Dermis blood vessel endothelial cell (primary cell): ENCODE measurements at regions not wholly inside any gene's neighbourhood (a gene's known extent, or its start where the extent isn't known, plus 50 kb on each side); places are given as distances from the start of the nearest gene placed in this dataset.
"Not testable (repeated sequence)": the region's sequence is repeated elsewhere in the genome, so short reads cannot be mapped to it uniquely, and the experiment has no call there.

Experiments
- DNase-seq: peaks from one replicate; pipeline ENCODE4 v3.0.0; 2010

DNA sequence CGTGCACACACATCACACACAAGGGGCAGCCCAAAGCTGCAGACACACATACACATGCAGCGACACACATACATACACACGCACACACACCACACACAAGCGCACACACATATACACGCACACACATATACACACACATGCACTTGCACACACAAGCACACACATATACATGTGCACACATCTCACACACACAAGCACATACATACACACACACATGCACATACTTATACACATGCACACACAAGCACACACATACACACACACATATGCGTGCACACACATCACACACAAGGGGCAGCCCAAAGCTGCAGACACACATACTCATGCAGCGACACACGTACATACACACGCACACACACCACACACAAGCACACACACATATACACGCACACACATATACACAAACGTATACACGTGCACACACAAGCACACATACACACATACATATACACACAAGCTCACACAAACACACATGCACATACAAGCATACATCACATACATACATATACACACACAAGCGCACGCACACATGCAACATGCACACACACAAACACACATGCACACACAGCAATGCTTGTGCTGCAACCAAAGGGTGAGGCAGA, 178.8 kb upstream of the PFKP start:
- DNase-seq = no peak

GRCh38 chr10:2887391-2888070, 179.8 kb upstream of the PFKP start:
- DNase-seq = no peak

- no peak for DNase-seq
Measured at GRCh38 chr10:2886662-2887061, 180.7 kb upstream of the PFKP start.

GRCh38 chr10:2885288-2886278, 181.8 kb upstream of the PFKP start:
- DNase-seq = no peak

DNA sequence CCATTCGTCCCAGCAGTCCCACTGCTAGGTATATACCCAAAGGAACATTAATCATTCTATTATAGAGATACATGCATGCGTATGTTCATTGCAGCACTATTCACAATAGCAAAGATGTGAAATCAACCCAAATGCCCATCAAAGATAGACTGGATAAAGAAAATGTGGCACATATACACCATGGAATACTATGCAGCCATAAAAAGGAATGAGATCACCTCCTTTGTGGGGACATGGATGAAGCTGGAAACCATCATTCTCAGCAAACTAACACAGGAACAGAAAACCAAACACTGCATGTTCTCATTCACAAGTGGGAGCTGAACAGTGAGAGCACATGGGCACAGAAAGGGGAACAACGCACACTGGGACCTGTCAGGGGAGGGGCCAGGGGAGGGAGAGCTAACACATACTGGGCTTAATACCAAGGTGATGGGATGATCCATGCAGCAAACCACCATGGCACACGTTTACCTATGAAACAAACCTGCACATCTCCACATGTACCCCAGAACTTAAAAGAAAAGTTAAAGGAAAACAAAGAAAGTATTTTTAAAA, 183.3 kb upstream of the PFKP start:
- not testable (repeated sequence) for DNase-seq

GRCh38 chr10:2883238-2883637, 184.1 kb upstream of the PFKP start:
- no peak for DNase-seq

- DNase-seq = no peak
Measured at GRCh38 chr10:2882628-2883027, 184.7 kb upstream of the PFKP start.

DNA sequence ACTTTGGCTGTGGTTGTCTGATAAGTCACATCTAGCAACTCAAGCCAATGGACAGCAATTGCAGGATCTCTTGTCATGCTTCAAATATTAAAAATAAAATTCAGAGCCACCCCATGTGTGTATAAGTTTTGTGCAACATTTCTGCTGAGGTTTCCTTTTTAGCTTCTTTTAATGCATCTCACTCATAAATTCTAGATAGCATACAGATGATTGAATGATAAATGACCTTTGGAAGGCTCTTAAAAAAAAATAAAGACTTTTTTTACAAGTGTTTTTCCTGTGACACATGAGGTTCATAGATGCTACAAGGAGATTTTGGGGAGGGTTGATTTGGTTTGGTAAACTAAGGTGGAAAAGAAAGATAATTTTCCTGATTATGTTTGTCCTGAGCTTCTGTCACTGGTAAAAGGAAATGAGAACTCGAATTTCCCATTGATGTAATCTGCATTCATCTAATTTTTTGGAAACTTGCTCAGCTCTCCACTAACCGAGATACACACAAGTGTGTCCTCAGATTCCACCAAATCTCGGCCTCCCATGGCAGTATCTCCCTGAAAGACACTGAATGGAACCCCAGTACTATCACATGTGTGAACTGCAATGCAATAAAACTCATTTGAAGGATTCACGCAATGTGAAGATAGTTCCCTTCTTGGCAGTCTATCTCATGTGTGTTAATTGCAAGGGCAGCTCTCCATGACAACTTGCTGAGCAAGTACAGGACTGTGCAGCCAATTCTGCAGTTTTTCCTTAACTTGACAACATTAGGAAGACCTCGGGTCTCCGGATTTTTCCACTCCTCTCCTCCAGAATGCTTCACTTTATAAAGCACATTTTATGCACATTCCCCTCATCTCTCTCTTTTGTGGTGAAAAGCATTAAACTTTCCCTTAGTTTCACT, 185.4 kb upstream of the PFKP start:
- DNase-seq = no peak

- DNase-seq = not testable (repeated sequence)
Measured at GRCh38 chr10:2880050-2880449, 187.3 kb upstream of the PFKP start.

DNA sequence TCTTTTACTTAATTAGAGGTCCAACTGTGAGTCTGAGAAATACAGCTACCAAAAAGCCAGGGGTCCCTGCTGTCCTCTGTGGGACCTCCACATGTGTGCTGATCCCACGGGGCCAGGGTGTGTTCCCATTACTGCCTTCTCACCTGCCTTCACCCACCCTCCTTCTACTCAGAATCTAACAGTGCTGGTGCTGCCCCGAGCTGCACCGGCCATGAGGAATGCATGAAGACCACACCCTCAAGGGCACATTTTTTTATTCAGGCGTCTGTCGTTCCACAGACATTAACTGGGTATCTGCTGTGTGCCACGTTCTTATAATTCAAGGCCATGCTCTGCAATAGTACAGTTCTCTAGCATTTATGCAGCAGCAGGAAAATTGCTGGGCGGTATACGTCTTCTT, 188.5 kb upstream of the PFKP start:
- DNase-seq = no peak

GRCh38 chr10:2876032-2876431, 191.3 kb upstream of the PFKP start:
- DNase-seq = no peak

DNA sequence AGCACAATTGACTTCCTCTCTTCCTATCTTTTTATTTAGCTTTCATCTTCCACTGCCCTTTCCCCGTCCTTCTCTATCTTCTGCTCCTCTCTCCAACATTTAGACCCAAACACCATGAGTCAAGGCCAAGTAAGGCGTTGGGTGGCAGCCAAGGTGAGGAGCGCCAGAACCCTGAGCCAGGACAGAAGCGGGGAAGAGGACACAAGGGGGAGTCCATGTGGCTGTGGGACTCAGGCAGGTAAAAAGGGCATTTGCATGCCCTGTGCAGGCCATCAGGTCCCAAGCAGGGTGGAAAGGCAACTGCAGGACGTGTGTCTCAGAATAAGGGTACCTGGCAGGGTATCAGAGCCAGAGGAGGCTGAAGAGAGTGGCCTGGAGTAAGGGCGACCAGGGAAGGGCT, 192.4 kb upstream of the PFKP start:
- no peak for DNase-seq

DNA sequence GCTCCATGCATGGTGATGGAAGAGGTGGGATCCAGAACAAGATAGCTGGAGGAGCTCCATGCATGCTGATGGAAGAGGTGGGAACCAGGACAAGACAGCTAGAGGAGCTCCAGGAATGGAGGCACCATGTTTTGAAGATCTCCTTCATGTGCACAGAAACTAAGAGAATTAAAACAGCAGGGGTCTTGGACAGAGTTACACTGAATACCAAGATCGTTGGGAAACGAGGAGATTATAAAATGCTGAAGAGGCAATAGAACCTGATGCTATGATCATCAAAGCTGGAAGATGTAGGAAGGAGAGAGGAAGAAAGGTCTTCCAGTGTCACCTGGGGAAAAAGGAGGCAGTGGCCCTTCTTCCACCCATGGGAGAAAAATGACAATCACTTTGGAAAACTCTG, 193.6 kb upstream of the PFKP start:
- DNase-seq = no peak

DNA sequence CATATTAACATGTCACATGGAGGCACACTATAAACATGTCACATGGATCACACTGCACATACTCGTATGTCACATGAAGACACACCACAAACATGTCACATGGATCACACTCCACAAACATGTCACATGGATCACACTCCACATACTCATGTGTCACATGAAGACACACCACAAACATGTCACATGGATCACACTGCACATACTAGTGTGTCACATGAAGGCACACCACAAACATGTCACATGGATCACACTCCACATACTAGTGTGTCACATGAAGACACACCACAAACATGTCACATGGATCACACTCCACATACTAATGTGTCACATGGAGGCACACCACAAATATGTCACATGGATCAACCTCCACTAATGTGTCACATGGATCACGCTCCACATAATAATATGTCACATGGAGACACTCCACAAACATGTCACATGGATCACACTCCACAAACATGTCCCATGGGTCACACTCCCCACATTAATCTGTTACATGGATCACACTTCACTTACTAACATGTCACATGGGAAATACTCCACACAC, 195.6 kb upstream of the PFKP start:
- no peak for DNase-seq

DNA sequence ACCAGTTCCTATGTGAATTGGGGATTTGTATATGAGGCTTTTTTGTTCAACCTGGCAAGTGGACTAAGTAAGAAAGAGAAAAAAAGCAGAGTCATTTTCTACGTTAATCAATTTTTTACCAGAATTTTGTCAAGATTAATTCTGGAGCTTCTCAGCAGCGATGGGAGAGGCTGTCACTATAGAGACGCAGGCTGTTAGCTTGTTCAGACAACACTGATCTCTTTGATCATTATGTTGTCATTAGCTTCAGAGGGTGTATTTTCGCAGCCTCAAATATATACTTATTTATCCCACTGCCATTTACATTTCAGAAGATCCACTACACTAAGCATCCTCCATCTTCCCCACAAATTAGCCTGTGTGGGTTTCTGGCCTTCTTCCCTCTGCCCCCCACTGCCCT, 196.7 kb upstream of the PFKP start:
- no peak for DNase-seq

DNA sequence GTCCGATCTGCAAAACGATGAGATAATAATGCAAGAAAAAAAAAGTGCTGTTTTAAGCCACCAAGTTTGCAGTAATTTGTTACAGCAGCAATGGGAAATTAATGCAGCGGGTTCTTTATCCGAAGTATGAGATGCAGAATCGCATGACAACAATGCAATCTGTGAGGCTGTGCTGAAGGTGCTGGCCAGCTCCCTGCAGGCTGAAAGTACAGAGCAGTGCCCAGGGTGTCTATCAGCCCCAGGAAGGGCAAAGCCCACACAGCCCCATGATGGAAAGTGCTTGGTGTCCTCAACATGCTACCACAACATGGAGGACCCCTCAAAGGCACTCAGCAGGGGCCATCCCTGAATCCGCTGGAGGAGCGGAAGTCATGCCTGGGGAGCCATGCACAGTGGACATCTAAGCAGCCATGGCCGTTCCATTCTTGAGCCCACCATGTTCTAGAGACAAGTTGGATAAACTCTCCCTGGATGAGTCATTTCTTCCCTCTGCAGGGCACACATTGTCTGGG, 199.5 kb upstream of the PFKP start:
- DNase-seq = no peak

- DNase-seq = no peak
Measured at GRCh38 chr10:2866569-2866968, 200.8 kb upstream of the PFKP start.

- DNase-seq = no peak
Measured at GRCh38 chr10:2861632-2862210, 205.6 kb upstream of the PFKP start.

- no peak for DNase-seq
Measured at GRCh38 chr10:2858452-2858851, 208.9 kb upstream of the PFKP start.

DNA sequence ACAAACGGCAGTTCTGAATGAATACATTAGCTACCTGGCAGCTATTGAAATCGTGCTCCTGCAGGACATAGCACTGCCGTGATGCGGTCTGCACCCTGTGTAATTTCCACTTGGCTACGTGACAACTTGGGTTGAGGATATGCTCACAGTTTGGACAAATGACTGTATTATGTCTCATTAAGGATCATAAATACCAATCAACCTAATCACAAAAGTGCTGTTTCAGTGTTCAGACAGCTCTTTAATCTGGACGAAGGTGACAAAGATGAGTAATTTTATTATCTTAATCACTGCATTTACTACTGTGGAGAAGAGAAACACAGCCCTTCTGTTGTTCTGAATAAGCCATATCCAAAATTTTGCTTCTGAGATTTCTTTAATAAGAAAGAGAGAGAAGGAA, 210.8 kb upstream of the PFKP start:
- DNase-seq = no peak
